Central memory CD4-positive, alpha-beta T cell (primary cell): ENCODE measurements at regions not wholly inside any gene's neighbourhood (a gene's known extent, or its start where the extent isn't known, plus 50 kb on each side); places are given as distances from the start of the nearest gene placed in this dataset.
"Not testable (repeated sequence)": the region's sequence is repeated elsewhere in the genome, so short reads cannot be mapped to it uniquely, and the experiment has no call there.

ENCODE experiments used
- DNase-seq: peaks from one replicate; pipeline ENCODE4 v3.0.0; 2022

- DNase-seq = no peak
Observed at GRCh38 chr16:65323655-65324237, 201.9 kb upstream of the CDH11 start.

GRCh38 chr16:65319621-65320231 is 197.9 kb upstream of the CDH11 start:
- DNase-seq = no peak

- no peak for DNase-seq
Observed at GRCh38 chr16:65318590-65319257, 196.9 kb upstream of the CDH11 start.

- DNase-seq = no peak
Observed at GRCh38 chr16:65318138-65318537, 196.3 kb upstream of the CDH11 start.

GRCh38 chr16:65316808-65317207 is 194.9 kb upstream of the CDH11 start:
- no peak for DNase-seq

- no peak for DNase-seq
Observed at GRCh38 chr16:65315081-65315780, 193.4 kb upstream of the CDH11 start.

GRCh38 chr16:65314627-65315008 is 192.8 kb upstream of the CDH11 start:
- DNase-seq = no peak

GRCh38 chr16:65313936-65314626 is 192.2 kb upstream of the CDH11 start:
- DNase-seq = no peak

GRCh38 chr16:65312795-65313194 is 190.9 kb upstream of the CDH11 start:
- no peak for DNase-seq

- DNase-seq = no peak
Observed at GRCh38 chr16:65312071-65312470, 190.2 kb upstream of the CDH11 start.

GRCh38 chr16:65310491-65310890 is 188.6 kb upstream of the CDH11 start:
- DNase-seq = not testable (repeated sequence)

GRCh38 chr16:65309354-65309753 is 187.5 kb upstream of the CDH11 start:
- no peak for DNase-seq

- no peak for DNase-seq
Observed at GRCh38 chr16:65308506-65308905, 186.6 kb upstream of the CDH11 start.

- DNase-seq = no peak
Observed at GRCh38 chr16:65307286-65307685, 185.4 kb upstream of the CDH11 start.

GRCh38 chr16:65306722-65307121 is 184.9 kb upstream of the CDH11 start:
- DNase-seq = no peak

GRCh38 chr16:65306300-65306699 is 184.4 kb upstream of the CDH11 start:
- DNase-seq = no peak

- no peak for DNase-seq
Observed at GRCh38 chr16:65305266-65305959, 183.6 kb upstream of the CDH11 start.

- no peak for DNase-seq
Observed at GRCh38 chr16:65301029-65301428, 179.2 kb upstream of the CDH11 start.

GRCh38 chr16:65297453-65297852 is 175.6 kb upstream of the CDH11 start:
- DNase-seq = no peak

GRCh38 chr16:65295527-65295926 is 173.7 kb upstream of the CDH11 start:
- no peak for DNase-seq

- no peak for DNase-seq
Observed at GRCh38 chr16:65294708-65295107, 172.8 kb upstream of the CDH11 start.

GRCh38 chr16:65294165-65294564 is 172.3 kb upstream of the CDH11 start:
- DNase-seq = no peak

- no peak for DNase-seq
Observed at GRCh38 chr16:65289022-65289421, 167.2 kb upstream of the CDH11 start.
